ENCODE measurements at regions not wholly inside any gene's neighbourhood (a gene's known extent, or its start where the extent isn't known, plus 50 kb on each side); places are given as distances from the start of the nearest gene placed in this dataset.
A peak's percentile ranks its signal among the peaks of the same experiment; 100 is the strongest.

GRCh38 chr2:220040346-220040745, 412.9 kb downstream of the SLC4A3 start:
- peaks cover 40% of the 10 kb centered on the region for H3K4me1 Mint-ChIP-seq (ENCODE audit: low read depth, unreplicated experiment)
- H3K9me3 Mint-ChIP-seq (ENCODE audit: unreplicated experiment), result peaks cover 3% of the 10 kb centered on the region
- Histone ChIP-seq H3K9ac (ENCODE audit: low read length) (no peak overlapping the region), H3K27ac (ENCODE audit: low read depth, low read length) (no peak overlapping the region), H3K4me3 (ENCODE audit: insufficient read depth, low read depth, low read length) (no peak overlapping the region), H3K4me1 (ENCODE audit: insufficient read depth, low read length) (peaks cover 12% of the 10 kb centered on the region), H2AFZ (ENCODE audit: low read depth, low read length) (no peak overlapping the region), H3K79me2 (ENCODE audit: insufficient read depth, low read length) (no peaks in the 10 kb centered on the region), H4K20me1 (ENCODE audit: insufficient read depth, low read length) (no peaks in the 10 kb centered on the region), H3K4me2 (ENCODE audit: low read length) (no peak overlapping the region), H3K9me3 (ENCODE audit: insufficient read depth, low read depth, low read length) (no peaks in the 10 kb centered on the region), H3K36me3 (ENCODE audit: insufficient read depth, low read length) (no peaks in the 10 kb centered on the region), H3K27me3 (ENCODE audit: insufficient read depth, low read length) (no peaks in the 10 kb centered on the region)
- DNase-seq (ENCODE audit: low read depth) (no peak), FAIRE-seq (no peak)
- TF ChIP-seq EZH2 (IDR thresholded peaks at IDR 0.05; ENCODE audit: insufficient read depth, low read length) (no peak), CTCF (IDR thresholded peaks at IDR 0.05; ENCODE audit: insufficient read depth, low read depth, low read length) (no peak)
- no peaks in the 10 kb centered on the region for H3K27me3 Mint-ChIP-seq (ENCODE audit: low read depth, unreplicated experiment)
- no peak overlapping the region for H3K27ac Mint-ChIP-seq (ENCODE audit: unreplicated experiment)
- H3K4me3 Mint-ChIP-seq (ENCODE audit: unreplicated experiment), result no peak overlapping the region
- no peaks in the 10 kb centered on the region for H3K36me3 Mint-ChIP-seq (ENCODE audit: low read depth, unreplicated experiment)

- H3K27ac Mint-ChIP-seq (ENCODE audit: unreplicated experiment), result no peak overlapping the region
- H3K36me3 Mint-ChIP-seq (ENCODE audit: low read depth, unreplicated experiment), result no peaks in the 10 kb centered on the region
- H3K4me3 Mint-ChIP-seq (ENCODE audit: unreplicated experiment), result no peak overlapping the region
- H3K36me3 ChIP-seq (ENCODE audit: insufficient read depth, low read length), result no peaks in the 10 kb centered on the region
- no peaks in the 10 kb centered on the region for H3K9me3 ChIP-seq (ENCODE audit: insufficient read depth, low read depth, low read length)
- no peaks in the 10 kb centered on the region for H3K27me3 ChIP-seq (ENCODE audit: insufficient read depth, low read length)
- H3K79me2 ChIP-seq (ENCODE audit: insufficient read depth, low read length), result no peaks in the 10 kb centered on the region
- no peaks in the 10 kb centered on the region for H3K9me3 Mint-ChIP-seq (ENCODE audit: unreplicated experiment)
- no peaks in the 10 kb centered on the region for H3K27me3 Mint-ChIP-seq (ENCODE audit: low read depth, unreplicated experiment)
- TF ChIP-seq EZH2 (IDR thresholded peaks at IDR 0.05; ENCODE audit: insufficient read depth, low read length), result no peak
- TF ChIP-seq CTCF (IDR thresholded peaks at IDR 0.05; ENCODE audit: insufficient read depth, low read depth, low read length), result no peak
- peaks cover 35% of the 10 kb centered on the region for H3K4me1 Mint-ChIP-seq (ENCODE audit: low read depth, unreplicated experiment)
- H3K4me3 ChIP-seq (ENCODE audit: insufficient read depth, low read depth, low read length), result no peak overlapping the region
- H3K9ac ChIP-seq (ENCODE audit: low read length), result no peak overlapping the region
- no peak overlapping the region for H3K27ac ChIP-seq (ENCODE audit: low read depth, low read length)
- H2AFZ ChIP-seq (ENCODE audit: low read depth, low read length), result no peak overlapping the region
- no peak for DNase-seq (ENCODE audit: low read depth)
- no peaks in the 10 kb centered on the region for H4K20me1 ChIP-seq (ENCODE audit: insufficient read depth, low read length)
- no peak for FAIRE-seq
- H3K4me1 ChIP-seq (ENCODE audit: insufficient read depth, low read length), result peaks cover 12% of the 10 kb centered on the region
- H3K4me2 ChIP-seq (ENCODE audit: low read length), result no peak overlapping the region
These were observed 414.0 kb downstream of the SLC4A3 start for GRCh38 chr2:220041447-220041846.

- peak; percentile 61 for DNase-seq (ENCODE audit: low read depth)
- no peak overlapping the region for H3K4me3 Mint-ChIP-seq (ENCODE audit: unreplicated experiment)
- peaks cover 40% of the 10 kb centered on the region for H3K4me1 Mint-ChIP-seq (ENCODE audit: low read depth, unreplicated experiment)
These were observed 415.9 kb downstream of the SLC4A3 start for GRCh38 chr2:220043155-220043989.

More at GRCh38 chr2:220043155-220043989, 415.9 kb downstream of the SLC4A3 start:
- Histone ChIP-seq H3K27ac (ENCODE audit: low read depth, low read length) (peak overlapping the region; percentile 23), H3K27me3 (ENCODE audit: insufficient read depth, low read length) (no peaks in the 10 kb centered on the region), H3K79me2 (ENCODE audit: insufficient read depth, low read length) (no peaks in the 10 kb centered on the region), H4K20me1 (ENCODE audit: insufficient read depth, low read length) (no peaks in the 10 kb centered on the region), H3K4me1 (ENCODE audit: insufficient read depth, low read length) (peaks cover 12% of the 10 kb centered on the region), H3K36me3 (ENCODE audit: insufficient read depth, low read length) (no peaks in the 10 kb centered on the region), H3K4me3 (ENCODE audit: insufficient read depth, low read depth, low read length) (no peak overlapping the region), H3K4me2 (ENCODE audit: low read length) (peak overlapping the region; percentile 57), H3K9ac (ENCODE audit: low read length) (no peak overlapping the region), H2AFZ (ENCODE audit: low read depth, low read length) (no peak overlapping the region), H3K9me3 (ENCODE audit: insufficient read depth, low read depth, low read length) (no peaks in the 10 kb centered on the region)
- Mint-ChIP-seq H3K27ac (ENCODE audit: unreplicated experiment) (peak overlapping the region; percentile 90), H3K36me3 (ENCODE audit: low read depth, unreplicated experiment) (no peaks in the 10 kb centered on the region), H3K9me3 (ENCODE audit: unreplicated experiment) (no peaks in the 10 kb centered on the region), H3K27me3 (ENCODE audit: low read depth, unreplicated experiment) (no peaks in the 10 kb centered on the region)
- TF ChIP-seq CTCF (IDR thresholded peaks at IDR 0.05; ENCODE audit: insufficient read depth, low read depth, low read length), result no peak
- TF ChIP-seq EZH2 (IDR thresholded peaks at IDR 0.05; ENCODE audit: insufficient read depth, low read length), result no peak
- no peak for FAIRE-seq
